GM23248 (cell line): ENCODE measurements at regions not wholly inside any gene's neighbourhood (a gene's known extent, or its start where the extent isn't known, plus 50 kb on each side); places are given as distances from the start of the nearest gene placed in this dataset.

Experiments used
- EZH2 ChIP-seq: fragments of 200-600 bp; sonication (generic); IDR thresholded peaks from 2 replicates; pipeline ENCODE4 v1.6.1; 2018; ENCODE audit warnings: antibody characterized with exemption, mild to moderate bottlenecking; ENCODE audit not compliant: insufficient read depth, poor library complexity, severe bottlenecking
- EZH2phosphoT487 ChIP-seq: fragments of 200-600 bp; sonication (generic); IDR thresholded peaks from 2 replicates; pipeline ENCODE4 v1.6.1; 2018; ENCODE audit warnings: antibody characterized with exemption, moderate library complexity, mild to moderate bottlenecking, low read depth; ENCODE audit not compliant: insufficient read depth

DNA sequence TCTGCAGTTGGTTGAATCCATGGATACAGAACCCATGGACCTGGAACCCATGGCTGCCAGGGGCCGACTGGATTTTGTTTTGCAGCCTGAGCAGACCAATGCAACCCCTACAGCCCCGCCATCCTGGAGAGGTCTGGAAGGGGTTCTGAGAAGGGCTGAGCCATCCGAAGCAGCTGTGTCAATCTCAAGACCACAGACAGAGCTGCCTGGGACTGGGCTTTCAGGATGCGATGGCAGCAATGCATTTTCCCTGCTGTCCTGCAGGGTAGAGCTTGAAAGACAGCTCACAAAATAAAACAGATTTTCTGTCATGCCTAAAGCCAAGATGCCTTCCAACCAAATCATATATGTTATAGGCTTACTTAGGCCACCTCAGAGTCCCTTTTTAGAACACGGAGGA lies 125.8 kb upstream of the NXT1 start:
- no peak for TF ChIP-seq EZH2phosphoT487
- TF ChIP-seq EZH2 = no peak
